Upper lobe of right lung (tissue), 1 donor: ENCODE measurements at regions not wholly inside any gene's neighbourhood (a gene's known extent, or its start where the extent isn't known, plus 50 kb on each side); places are given as distances from the start of the nearest gene placed in this dataset.

ENCODE experiments used
- ATAC-seq: fragments of 200-7000 bp; cut with Tn5 transposase; one replicate; pipeline ENCODE4 v1.9.1; 2020; ENCODE audit warnings: mild to moderate bottlenecking, moderate library complexity
- DNase-seq: peaks from one replicate; pipeline ENCODE4 v3.0.0-alpha.2; 2020
- H3K27ac ChIP-seq: fragments of 200-600 bp; one replicate; pipeline ENCODE4 v1.8.0; 2022
- H3K27me3 ChIP-seq: fragments of 200-600 bp; one replicate; pipeline ENCODE4 v1.8.0; 2022; ENCODE audit warnings: mild to moderate bottlenecking
- H3K36me3 ChIP-seq: fragments of 200-600 bp; one replicate; pipeline ENCODE4 v1.8.0; 2022
- H3K4me1 ChIP-seq: fragments of 200-600 bp; one replicate; pipeline ENCODE4 v1.8.0; 2022
- H3K4me3 ChIP-seq: fragments of 200-600 bp; one replicate; pipeline ENCODE4 v1.8.0; 2022; ENCODE audit warnings: mild to moderate bottlenecking
- H3K9me3 ChIP-seq: fragments of 200-600 bp; one replicate; pipeline ENCODE4 v1.8.0; 2022
- intact Hi-C: fragments of 100-400 bp; cut with DNase I; formaldehyde crosslinking; loops from one replicate; pipeline ENCODE4 v1.11.0; 2022
- TF ChIP-seq, protein P1 (sequence below): fragments of 200-600 bp; IDR thresholded peaks from one replicate; pipeline ENCODE4 v1.8.0; 2022; ENCODE audit warnings: antibody characterized with exemption
- donor health status: DM: no; HTN: yes; CAD: no; lungs with severe emphysema.

DNA sequence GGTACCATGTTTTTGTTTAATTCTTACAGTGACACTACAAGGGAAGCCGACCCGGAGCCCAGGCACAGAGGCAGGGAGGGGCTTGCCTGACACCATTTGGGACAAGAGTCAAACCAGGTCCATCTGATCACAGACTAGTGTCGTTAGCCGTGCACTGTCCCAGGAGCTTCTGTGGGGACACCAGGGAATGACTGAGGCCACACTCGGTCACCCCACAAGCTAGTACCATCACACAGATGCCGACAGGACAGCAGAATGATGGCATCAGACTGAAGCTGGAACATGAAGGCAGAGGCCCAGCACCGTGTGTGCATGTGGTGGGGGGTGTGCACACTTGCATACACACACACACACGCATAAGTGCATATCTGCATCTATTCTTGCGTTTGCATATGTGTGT is 61.5 kb upstream of the NECTIN1 start:
- TF ChIP-seq, protein P1, sequence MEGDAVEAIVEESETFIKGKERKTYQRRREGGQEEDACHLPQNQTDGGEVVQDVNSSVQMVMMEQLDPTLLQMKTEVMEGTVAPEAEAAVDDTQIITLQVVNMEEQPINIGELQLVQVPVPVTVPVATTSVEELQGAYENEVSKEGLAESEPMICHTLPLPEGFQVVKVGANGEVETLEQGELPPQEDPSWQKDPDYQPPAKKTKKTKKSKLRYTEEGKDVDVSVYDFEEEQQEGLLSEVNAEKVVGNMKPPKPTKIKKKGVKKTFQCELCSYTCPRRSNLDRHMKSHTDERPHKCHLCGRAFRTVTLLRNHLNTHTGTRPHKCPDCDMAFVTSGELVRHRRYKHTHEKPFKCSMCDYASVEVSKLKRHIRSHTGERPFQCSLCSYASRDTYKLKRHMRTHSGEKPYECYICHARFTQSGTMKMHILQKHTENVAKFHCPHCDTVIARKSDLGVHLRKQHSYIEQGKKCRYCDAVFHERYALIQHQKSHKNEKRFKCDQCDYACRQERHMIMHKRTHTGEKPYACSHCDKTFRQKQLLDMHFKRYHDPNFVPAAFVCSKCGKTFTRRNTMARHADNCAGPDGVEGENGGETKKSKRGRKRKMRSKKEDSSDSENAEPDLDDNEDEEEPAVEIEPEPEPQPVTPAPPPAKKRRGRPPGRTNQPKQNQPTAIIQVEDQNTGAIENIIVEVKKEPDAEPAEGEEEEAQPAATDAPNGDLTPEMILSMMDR: no peak
- ATAC-seq: no peak
- intact Hi-C loops: no loop called here
- Histone ChIP-seq H3K27ac (no peak overlapping the region), H3K4me1 (no peaks in the 10 kb centered on the region), H3K27me3 (peaks cover 11% of the 10 kb centered on the region), H3K4me3 (no peak overlapping the region), H3K9me3 (no peaks in the 10 kb centered on the region), H3K36me3 (no peaks in the 10 kb centered on the region)
- peak; percentile 48 for DNase-seq

DNA sequence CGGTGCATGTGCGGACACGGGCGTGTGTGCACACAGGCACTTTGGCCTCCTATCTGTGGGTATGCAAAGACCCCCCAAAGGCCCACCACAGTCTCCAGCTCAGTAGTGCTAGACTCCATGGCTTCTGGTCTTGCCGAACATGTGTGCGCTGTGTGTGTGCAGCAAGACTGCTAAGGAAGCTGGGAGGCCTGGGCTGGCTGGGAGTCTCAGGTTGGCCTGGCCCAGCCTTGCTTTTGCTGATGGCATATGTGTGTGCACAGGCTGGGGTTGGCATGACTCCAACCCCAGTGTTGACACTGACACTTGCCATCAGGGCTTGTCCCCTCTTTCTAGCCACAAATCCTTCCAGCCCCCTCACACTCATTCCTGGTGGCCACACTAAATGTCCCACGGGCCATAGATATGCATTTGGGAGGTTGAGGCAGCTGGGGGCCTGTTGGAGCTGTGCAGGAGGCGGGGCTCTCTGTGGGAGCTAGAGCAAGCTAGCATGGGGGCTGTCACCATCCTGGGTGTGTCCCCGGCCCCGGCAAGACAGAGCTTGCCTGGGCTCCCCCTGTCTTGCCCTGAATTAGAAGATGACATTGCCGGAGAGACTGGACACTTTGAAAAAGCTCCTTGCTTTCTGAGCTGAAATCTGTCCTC is 60.9 kb upstream of the NECTIN1 start:
- H3K4me3 ChIP-seq: no peak overlapping the region
- H3K27me3 ChIP-seq: peaks cover 15% of the 10 kb centered on the region
- no peak for ATAC-seq
- TF ChIP-seq, protein P1: no peak
- H3K36me3 ChIP-seq: no peaks in the 10 kb centered on the region
- H3K4me1 ChIP-seq: no peaks in the 10 kb centered on the region
- no peak overlapping the region for H3K27ac ChIP-seq
- no peaks in the 10 kb centered on the region for H3K9me3 ChIP-seq
- intact Hi-C loops: no loop called here
- DNase-seq: peak; percentile 40

DNA sequence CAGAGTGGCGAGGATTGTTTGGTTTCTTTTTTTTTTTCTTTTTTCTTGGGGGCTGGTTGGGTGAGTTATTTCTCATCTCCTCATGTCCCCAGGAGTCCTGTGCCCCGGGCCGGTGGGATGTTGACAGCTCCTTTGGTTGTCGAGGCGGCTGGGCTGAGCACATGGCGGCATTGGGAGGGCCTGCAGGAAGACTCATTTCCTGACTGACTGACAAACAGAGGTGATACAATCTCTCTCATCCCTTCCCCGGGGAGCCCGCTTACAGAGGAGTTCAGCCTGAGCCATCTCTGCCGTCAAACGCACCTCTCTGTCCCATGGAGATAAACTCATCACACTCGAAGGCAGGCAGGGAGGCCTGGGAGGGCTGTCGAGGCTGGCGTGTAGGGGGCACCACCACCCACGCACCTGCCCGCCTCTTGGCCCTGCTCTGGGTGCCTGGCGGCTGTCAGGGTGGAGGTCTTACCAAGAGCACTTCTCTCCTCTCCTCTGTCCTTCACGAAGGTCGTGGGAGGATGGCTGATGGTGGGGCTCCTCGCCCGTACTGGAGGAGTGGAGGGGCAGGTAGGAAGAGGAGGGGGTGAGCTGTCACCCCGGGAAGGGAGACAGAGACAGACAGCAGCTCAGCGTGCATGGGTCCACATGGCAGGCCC is 60.0 kb upstream of the NECTIN1 start:
- peaks cover 15% of the 10 kb centered on the region for H3K27me3 ChIP-seq
- DNase-seq (peak; percentile 35), ATAC-seq (no peak)
- H3K4me1 ChIP-seq: no peaks in the 10 kb centered on the region
- H3K27ac ChIP-seq: no peak overlapping the region
- H3K36me3 ChIP-seq: no peaks in the 10 kb centered on the region
- TF ChIP-seq, protein P1: no peak
- H3K4me3 ChIP-seq: no peak overlapping the region
- no peaks in the 10 kb centered on the region for H3K9me3 ChIP-seq
- intact Hi-C loops: no loop called here

DNA sequence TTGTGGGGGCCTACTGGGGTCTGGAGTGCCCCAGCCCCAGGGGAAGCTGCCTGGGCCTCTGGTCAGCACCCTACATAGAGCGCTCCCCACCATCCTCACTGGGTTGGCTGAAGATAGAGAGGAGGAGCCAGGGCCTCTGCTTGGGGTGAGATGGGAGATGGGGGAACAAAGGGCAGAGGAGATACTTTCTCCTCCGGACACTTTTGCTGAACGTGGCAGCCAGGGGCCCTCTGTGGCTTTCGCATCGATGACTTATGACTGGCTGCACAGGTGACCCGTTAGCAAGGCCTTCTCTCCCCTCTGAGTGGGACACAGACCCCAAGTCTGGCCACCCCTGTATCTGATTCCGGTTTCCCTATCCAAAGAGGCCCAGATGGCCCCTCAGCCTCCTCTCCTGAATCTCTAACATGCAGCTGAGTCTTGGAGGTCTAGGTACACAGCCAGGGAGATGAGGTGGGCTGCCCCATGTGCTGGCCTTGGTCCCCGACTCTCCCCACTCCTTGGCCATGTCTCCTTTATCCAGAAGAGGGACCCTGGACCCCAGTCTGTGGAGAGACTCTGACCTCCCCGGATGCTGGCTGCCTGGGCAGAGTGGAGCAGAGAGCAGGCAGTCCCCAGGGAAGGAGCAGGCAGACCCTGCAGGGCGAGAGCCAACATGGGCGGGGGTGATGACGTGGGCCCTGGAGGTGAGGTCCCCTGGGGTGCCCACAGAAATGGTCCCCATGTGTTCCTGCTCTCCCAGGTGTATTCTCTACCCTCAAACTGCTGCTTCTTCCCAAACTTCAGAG is 59.3 kb upstream of the NECTIN1 start:
- ATAC-seq: no peak
- intact Hi-C loops: no loop called here
- no peaks in the 10 kb centered on the region for H3K4me1 ChIP-seq
- H3K36me3 ChIP-seq: no peaks in the 10 kb centered on the region
- no peak overlapping the region for H3K4me3 ChIP-seq
- H3K27me3 ChIP-seq: peaks cover 15% of the 10 kb centered on the region
- TF ChIP-seq, protein P1: no peak
- DNase-seq: peak; percentile 51
- no peak overlapping the region for H3K27ac ChIP-seq
- no peaks in the 10 kb centered on the region for H3K9me3 ChIP-seq

DNA sequence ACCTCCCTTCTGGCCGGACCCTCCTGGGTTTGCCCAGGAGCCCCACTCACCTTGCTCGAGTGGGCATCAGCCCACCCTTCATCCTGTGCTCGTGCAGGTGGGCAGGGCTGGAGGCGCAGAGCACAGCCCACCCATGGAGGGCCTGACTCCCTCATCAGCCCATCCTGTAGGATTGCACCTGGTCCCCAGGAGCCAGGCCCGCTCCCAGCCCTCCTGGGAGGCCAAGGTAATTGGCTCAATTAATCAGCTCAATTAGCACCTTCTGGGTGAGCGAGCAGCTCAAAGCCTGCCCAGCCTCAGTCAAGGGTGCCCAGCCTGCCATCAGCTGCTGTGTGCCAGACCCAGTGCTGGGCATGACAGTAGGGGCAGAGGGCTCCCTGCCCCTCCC is 58.1 kb upstream of the NECTIN1 start:
- H3K4me3 ChIP-seq: no peak overlapping the region
- intact Hi-C loops: no loop called here
- no peak for DNase-seq
- TF ChIP-seq, protein P1: no peak
- H3K27ac ChIP-seq: no peak overlapping the region
- no peak for ATAC-seq
- no peaks in the 10 kb centered on the region for H3K9me3 ChIP-seq
- peaks cover 15% of the 10 kb centered on the region for H3K27me3 ChIP-seq
- H3K36me3 ChIP-seq: no peaks in the 10 kb centered on the region
- no peaks in the 10 kb centered on the region for H3K4me1 ChIP-seq
